ENCODE measurements at regions not wholly inside any gene's neighbourhood (a gene's known extent, or its start where the extent isn't known, plus 50 kb on each side); places are given as distances from the start of the nearest gene placed in this dataset.

GRCh38 chr3:70517124-70517890 lies 204.9 kb upstream of the MDFIC2 start:
- in situ Hi-C loops (cut with HindIII; ENCODE audit: low pct_ligation_motif_present, low sequenced_read_pairs), result no loop called here
- no peak for DNase-seq
- Histone ChIP-seq H3K36me3 (replicated peaks) (no peaks in the 10 kb centered on the region), H3K4me3 (ENCODE audit: low read depth, low read length) (no peak overlapping the region), H3K27me3 (replicated peaks) (no peaks in the 10 kb centered on the region), H3K27ac (no peak overlapping the region)
- no peak for TF ChIP-seq CTCF (IDR thresholded peaks at IDR 0.05; ENCODE audit: low read depth, low read length, missing control alignments)

DNA sequence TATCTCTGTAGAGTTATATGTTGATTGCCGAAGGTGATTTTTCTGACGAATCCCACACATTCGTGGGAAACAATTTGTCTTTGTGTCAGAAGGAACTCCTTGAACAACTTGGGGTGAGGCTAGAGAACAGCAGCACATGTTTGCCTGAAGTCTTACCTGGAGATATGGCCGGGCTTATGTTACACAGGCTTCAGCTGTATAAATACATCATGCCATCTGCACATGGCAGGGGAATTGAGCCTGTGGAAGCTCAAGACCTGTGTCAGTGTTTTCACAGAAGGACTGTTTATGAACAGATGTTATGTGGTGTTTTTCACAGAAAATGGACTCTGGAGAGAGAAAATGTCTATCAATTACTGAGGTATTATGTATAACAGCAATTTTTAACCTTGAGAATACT lies 203.6 kb upstream of the MDFIC2 start:
- no peak overlapping the region for H3K4me3 ChIP-seq (ENCODE audit: low read depth, low read length)
- TF ChIP-seq CTCF (IDR thresholded peaks at IDR 0.05; ENCODE audit: low read depth, low read length, missing control alignments), result no peak
- no peaks in the 10 kb centered on the region for H3K36me3 ChIP-seq (replicated peaks)
- no peaks in the 10 kb centered on the region for H3K27me3 ChIP-seq (replicated peaks)
- in situ Hi-C loops (cut with HindIII; ENCODE audit: low pct_ligation_motif_present, low sequenced_read_pairs), result no loop called here
- no peak overlapping the region for H3K27ac ChIP-seq
- no peak for DNase-seq

- H3K27me3 ChIP-seq (replicated peaks), result no peaks in the 10 kb centered on the region
- no peak overlapping the region for H3K27ac ChIP-seq
- H3K36me3 ChIP-seq (replicated peaks), result no peaks in the 10 kb centered on the region
- H3K4me3 ChIP-seq (ENCODE audit: low read depth, low read length), result no peak overlapping the region
- in situ Hi-C loops (cut with HindIII; ENCODE audit: low pct_ligation_motif_present, low sequenced_read_pairs), result no loop called here
- no peak for DNase-seq
- no peak for TF ChIP-seq CTCF (IDR thresholded peaks at IDR 0.05; ENCODE audit: low read depth, low read length, missing control alignments)
Measured at GRCh38 chr3:70507486-70507885, 195.0 kb upstream of the MDFIC2 start.

DNA sequence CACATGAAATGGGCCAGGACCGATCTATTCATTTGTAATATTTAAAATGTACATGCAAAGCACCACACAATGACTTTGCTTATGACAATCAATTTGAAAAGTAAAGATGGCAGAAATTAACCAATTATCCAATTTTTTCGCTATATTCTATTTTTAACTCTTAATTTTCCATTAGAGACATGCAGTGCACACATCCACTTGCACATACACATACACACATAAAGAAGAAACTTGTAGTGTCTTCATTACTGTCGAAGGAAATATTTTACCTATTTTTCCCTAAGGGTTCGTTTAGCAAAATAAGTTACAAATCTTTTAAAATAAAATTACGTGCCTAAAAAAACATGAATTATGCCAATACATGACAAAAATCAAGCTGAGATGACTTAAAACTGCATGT lies 194.3 kb upstream of the MDFIC2 start:
- in situ Hi-C loops (cut with HindIII; ENCODE audit: low pct_ligation_motif_present, low sequenced_read_pairs), result no loop called here
- Histone ChIP-seq H3K4me3 (ENCODE audit: low read depth, low read length) (no peak overlapping the region), H3K36me3 (replicated peaks) (no peaks in the 10 kb centered on the region), H3K27ac (no peak overlapping the region), H3K27me3 (replicated peaks) (no peaks in the 10 kb centered on the region)
- TF ChIP-seq CTCF (IDR thresholded peaks at IDR 0.05; ENCODE audit: low read depth, low read length, missing control alignments), result no peak
- DNase-seq, result no peak

- Histone ChIP-seq H3K27me3 (replicated peaks) (no peaks in the 10 kb centered on the region), H3K27ac (no peak overlapping the region), H3K4me3 (ENCODE audit: low read depth, low read length) (no peak overlapping the region), H3K36me3 (replicated peaks) (no peaks in the 10 kb centered on the region)
- DNase-seq, result no peak
- in situ Hi-C loops (cut with HindIII; ENCODE audit: low pct_ligation_motif_present, low sequenced_read_pairs), result no loop called here
- no peak for TF ChIP-seq CTCF (IDR thresholded peaks at IDR 0.05; ENCODE audit: low read depth, low read length, missing control alignments)
Measured at GRCh38 chr3:70501561-70501960, 189.1 kb upstream of the MDFIC2 start.

GRCh38 chr3:70488816-70489215 lies 176.4 kb upstream of the MDFIC2 start:
- H3K27ac ChIP-seq, result no peak overlapping the region
- no peaks in the 10 kb centered on the region for H3K27me3 ChIP-seq (replicated peaks)
- H3K4me3 ChIP-seq (ENCODE audit: low read depth, low read length), result no peak overlapping the region
- no peak for TF ChIP-seq CTCF (IDR thresholded peaks at IDR 0.05; ENCODE audit: low read depth, low read length, missing control alignments)
- H3K36me3 ChIP-seq (replicated peaks), result no peaks in the 10 kb centered on the region
- in situ Hi-C loops (cut with HindIII; ENCODE audit: low pct_ligation_motif_present, low sequenced_read_pairs), result no loop called here
- no peak for DNase-seq

Data from brain microvascular endothelial cell (primary cell).